ENCODE measurements at regions not wholly inside any gene's neighbourhood (a gene's known extent, or its start where the extent isn't known, plus 50 kb on each side); places are given as distances from the start of the nearest gene placed in this dataset.

DNA sequence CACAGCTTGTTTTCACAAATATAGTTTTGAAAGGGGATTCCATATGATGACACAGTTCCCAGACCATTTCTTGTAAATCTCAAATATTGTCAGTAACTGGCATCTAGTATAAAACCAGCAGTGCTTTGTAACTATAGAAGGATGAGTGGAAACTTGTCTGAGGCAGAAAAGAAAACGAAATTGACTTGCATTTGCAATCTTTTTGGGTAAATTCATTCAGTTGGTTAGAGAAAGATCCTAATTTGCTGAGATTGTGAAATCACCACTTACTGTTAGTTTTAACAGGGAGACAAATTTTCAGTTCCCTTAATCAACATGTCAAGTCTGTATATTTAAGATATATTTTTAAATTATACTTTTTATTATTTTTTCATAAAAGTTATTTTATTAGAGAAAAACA is 71.5 kb upstream of the VEGFC start:
- no peaks in the 10 kb centered on the region for H3K4me1 ChIP-seq (ENCODE audit: control insufficient read depth in 1 of 2, extremely low read depth in 1 of 2, insufficient read depth in 2 of 2, low read length in 2 of 2)
- ChIA-PET POLR2A (no interaction called here), CTCF (no interaction called here)

DNA sequence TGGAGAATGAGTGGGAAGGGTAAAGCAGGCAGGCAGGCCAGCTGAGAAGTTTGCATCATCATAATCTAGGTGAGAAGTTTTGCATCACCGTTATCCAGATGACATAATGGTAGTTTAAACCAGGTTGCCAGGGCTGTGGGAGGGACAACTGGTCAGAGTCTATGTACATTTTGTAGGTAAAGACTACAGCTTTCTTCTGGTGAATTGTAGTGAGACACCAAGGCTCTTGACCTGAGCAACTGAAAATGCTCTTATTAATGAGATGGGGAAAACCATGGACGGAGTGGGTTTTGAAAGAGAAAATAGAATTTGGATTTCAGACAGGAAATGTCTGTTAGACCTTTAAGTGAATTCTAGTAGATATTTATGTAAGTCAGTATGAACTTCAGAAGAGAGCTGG is 76.0 kb upstream of the VEGFC start:
- Histone ChIP-seq H3K4me1 (ENCODE audit: control insufficient read depth in 1 of 2, extremely low read depth in 1 of 2, insufficient read depth in 2 of 2, low read length in 2 of 2) (no peaks in the 10 kb centered on the region), H3K36me3 (ENCODE audit: control insufficient read depth in 2 of 2, extremely low read depth in 1 of 2, insufficient read depth in 1 of 2, low read length in 1 of 2) (no peaks in the 10 kb centered on the region), H3K27ac (ENCODE audit: low read length) (no peak overlapping the region), H3K4me3 (ENCODE audit: control insufficient read depth in 1 of 2, extremely low read depth in 1 of 2, low read length in 1 of 2) (no peak overlapping the region), H3K9me3 (no peaks in the 10 kb centered on the region), H3K27me3 (replicated peaks in 1 of 2; ENCODE audit: control insufficient read depth in 2 of 2, extremely low read depth in 1 of 2, insufficient read depth in 2 of 2, low read length in 1 of 2) (no peaks in the 10 kb centered on the region)
- Mint-ChIP-seq H3K4me3 (no peak overlapping the region), H3K27ac (no peak overlapping the region), H3K4me1 (no peaks in the 10 kb centered on the region), H3K36me3 (no peaks in the 10 kb centered on the region), H3K27me3 (no peaks in the 10 kb centered on the region), H3K9me3 (peaks cover 0 to 14% (median 7%) of the 10 kb centered on the region in 3 donors)
- ChIA-PET CTCF (no interaction called here), POLR2A (interaction anchor here in 1 of 2 donors (0.5 kb wide), 1 partner anchor 231 kb away, joined by 3 read pairs; no protein-coding TSS in a partner anchor)
- WGBS (ENCODE audit: insufficient coverage): 53% methylated on average over 2 of the region's 2 CpGs
- DNase-seq: no peak
- ATAC-seq (replicated peaks in 1 of 4): no peak

More for the DNA sequence above, 71.5 kb upstream of the VEGFC start:
- Histone ChIP-seq H3K27me3 (replicated peaks in 1 of 2; ENCODE audit: control insufficient read depth in 2 of 2, extremely low read depth in 1 of 2, insufficient read depth in 2 of 2, low read length in 1 of 2) (no peaks in the 10 kb centered on the region), H3K36me3 (ENCODE audit: control insufficient read depth in 2 of 2, extremely low read depth in 1 of 2, insufficient read depth in 1 of 2, low read length in 1 of 2) (no peaks in the 10 kb centered on the region), H3K4me3 (ENCODE audit: control insufficient read depth in 1 of 2, extremely low read depth in 1 of 2, low read length in 1 of 2) (no peak overlapping the region), H3K9me3 (no peaks in the 10 kb centered on the region), H3K27ac (ENCODE audit: low read length) (no peak overlapping the region)
- no peak for ATAC-seq (replicated peaks in 1 of 4)
- Mint-ChIP-seq H3K9me3 (peaks cover 6 to 10% (median 7%) of the 10 kb centered on the region in 3 donors), H3K27ac (no peak overlapping the region), H3K36me3 (no peaks in the 10 kb centered on the region), H3K27me3 (no peaks in the 10 kb centered on the region), H3K4me3 (no peak overlapping the region), H3K4me1 (no peaks in the 10 kb centered on the region)
- 0% methylated on average over 1 of the region's 1 CpG for WGBS (ENCODE audit: insufficient coverage)
- DNase-seq: no peak

DNA sequence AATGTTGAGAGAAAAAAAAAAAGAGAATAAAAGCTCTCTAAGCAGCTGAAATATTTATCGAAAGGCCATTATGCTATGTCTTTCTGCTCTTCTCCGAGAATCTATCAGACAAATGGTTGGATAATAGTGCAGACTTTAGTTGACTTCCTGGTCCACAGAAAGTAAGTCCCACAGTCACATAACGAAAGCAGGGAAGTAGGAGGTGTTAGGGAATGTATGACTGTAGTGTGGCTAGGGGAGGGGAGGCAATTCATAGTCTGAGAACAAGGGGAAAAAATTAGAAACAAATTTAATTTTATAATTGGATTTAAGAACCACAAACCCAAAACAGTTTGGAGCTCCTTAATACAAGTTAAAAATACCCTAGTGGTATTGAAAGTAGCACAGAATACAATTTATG is 79.7 kb upstream of the VEGFC start:
- Mint-ChIP-seq H3K4me1 (no peaks in the 10 kb centered on the region), H3K4me3 (no peak overlapping the region), H3K27me3 (no peaks in the 10 kb centered on the region), H3K27ac (no peak overlapping the region), H3K9me3 (peaks cover 6 to 16% (median 10%) of the 10 kb centered on the region in 3 donors), H3K36me3 (no peaks in the 10 kb centered on the region)
- Histone ChIP-seq H3K27me3 (replicated peaks in 1 of 2; ENCODE audit: control insufficient read depth in 2 of 2, extremely low read depth in 1 of 2, insufficient read depth in 2 of 2, low read length in 1 of 2) (no peaks in the 10 kb centered on the region), H3K36me3 (ENCODE audit: control insufficient read depth in 2 of 2, extremely low read depth in 1 of 2, insufficient read depth in 1 of 2, low read length in 1 of 2) (no peaks in the 10 kb centered on the region), H3K4me1 (ENCODE audit: control insufficient read depth in 1 of 2, extremely low read depth in 1 of 2, insufficient read depth in 2 of 2, low read length in 2 of 2) (no peaks in the 10 kb centered on the region), H3K4me3 (ENCODE audit: control insufficient read depth in 1 of 2, extremely low read depth in 1 of 2, low read length in 1 of 2) (no peak overlapping the region), H3K9me3 (no peaks in the 10 kb centered on the region), H3K27ac (ENCODE audit: low read length) (no peak overlapping the region)
- DNase-seq (no peak), ATAC-seq (replicated peaks in 1 of 4) (no peak)
- POLR2A ChIA-PET: interaction anchor here in 1 of 2 donors (0.6 kb wide), 1 partner anchor 1028 kb away, joined by 3 read pairs; no protein-coding TSS in a partner anchor
- 88% methylated on average over 2 of the region's 3 CpGs for WGBS (ENCODE audit: insufficient coverage)
- CTCF ChIA-PET: no interaction called here

DNA sequence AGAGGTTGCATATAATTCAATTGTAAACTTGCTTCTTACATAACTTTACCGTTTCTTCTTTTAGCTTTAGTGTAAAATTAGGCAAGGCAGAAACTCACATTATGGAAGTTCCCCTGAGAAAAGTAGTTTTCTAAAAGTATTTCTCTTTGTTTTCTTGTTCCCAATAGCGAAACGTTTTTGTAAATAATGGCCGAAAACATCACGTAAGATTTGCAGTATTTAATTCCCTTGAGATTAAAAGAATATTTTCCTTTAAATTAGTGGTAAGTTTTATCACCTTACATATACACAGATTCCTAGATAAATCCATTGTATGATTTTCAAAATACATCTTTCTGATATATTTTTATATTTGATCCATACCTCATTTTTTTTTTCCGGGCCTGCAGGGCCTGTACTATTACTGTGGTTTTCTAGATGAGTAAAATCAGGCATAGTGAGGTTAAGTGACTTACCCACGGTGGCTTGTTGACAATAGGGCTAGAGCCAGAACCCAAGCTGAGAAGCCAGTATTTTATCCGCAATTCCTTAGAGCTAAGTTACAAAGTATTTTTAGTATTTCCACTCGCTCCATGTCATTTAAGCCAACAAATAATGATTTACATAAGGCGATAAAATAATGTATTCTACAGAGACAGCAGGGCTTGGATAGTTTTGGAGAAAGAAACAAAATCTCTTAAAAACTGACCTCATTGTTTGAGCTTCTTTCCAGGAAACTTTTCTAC is 82.2 kb upstream of the VEGFC start:
- no peak overlapping the region for H3K4me3 ChIP-seq (ENCODE audit: control insufficient read depth in 1 of 2, extremely low read depth in 1 of 2, low read length in 1 of 2)
- H3K9me3 ChIP-seq: no peaks in the 10 kb centered on the region
- WGBS (ENCODE audit: insufficient coverage): 50% methylated on average over 1 of the region's 10 CpGs
- no peak overlapping the region for H3K27ac Mint-ChIP-seq
- H3K36me3 ChIP-seq (ENCODE audit: control insufficient read depth in 2 of 2, extremely low read depth in 1 of 2, insufficient read depth in 1 of 2, low read length in 1 of 2): no peaks in the 10 kb centered on the region
- no peaks in the 10 kb centered on the region for H3K4me1 ChIP-seq (ENCODE audit: control insufficient read depth in 1 of 2, extremely low read depth in 1 of 2, insufficient read depth in 2 of 2, low read length in 2 of 2)
- POLR2A ChIA-PET: no interaction called here
- H3K27me3 Mint-ChIP-seq: no peaks in the 10 kb centered on the region
- no peak for DNase-seq
- peaks cover 5 to 20% (median 6%) of the 10 kb centered on the region in 3 donors for H3K9me3 Mint-ChIP-seq
- no peak overlapping the region for H3K27ac ChIP-seq (ENCODE audit: low read length)
- H3K36me3 Mint-ChIP-seq: no peaks in the 10 kb centered on the region
- no peak overlapping the region for H3K4me3 Mint-ChIP-seq
- CTCF ChIA-PET: no interaction called here
- no peaks in the 10 kb centered on the region for H3K27me3 ChIP-seq (replicated peaks in 1 of 2; ENCODE audit: control insufficient read depth in 2 of 2, extremely low read depth in 1 of 2, insufficient read depth in 2 of 2, low read length in 1 of 2)
- H3K4me1 Mint-ChIP-seq: no peaks in the 10 kb centered on the region
- no peak for ATAC-seq (replicated peaks in 1 of 4)

DNA sequence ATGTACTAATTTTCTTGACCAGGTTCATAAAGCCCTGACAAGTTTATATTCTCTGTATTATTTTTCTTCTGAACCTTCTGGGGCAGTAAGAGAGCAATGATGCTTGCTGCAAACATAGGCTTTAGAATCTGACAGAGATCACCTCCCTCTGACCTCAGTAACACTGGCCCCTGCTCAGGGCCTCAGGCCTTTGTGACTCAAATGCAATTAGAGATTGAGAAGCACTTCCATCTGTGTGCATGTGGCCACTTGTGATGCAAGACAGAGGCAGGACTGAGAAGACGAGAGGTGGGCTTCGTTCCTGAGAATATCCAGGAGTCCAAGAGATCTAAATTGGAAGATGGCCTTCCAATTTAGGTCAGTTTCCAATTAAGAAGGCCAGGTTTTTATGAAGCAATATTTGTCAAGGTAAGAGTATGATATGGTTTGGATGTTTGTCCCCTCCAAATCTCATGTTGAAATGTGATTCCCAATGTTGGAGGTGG is 82.8 kb upstream of the VEGFC start:
- no peaks in the 10 kb centered on the region for H3K27me3 ChIP-seq (replicated peaks in 1 of 2; ENCODE audit: control insufficient read depth in 2 of 2, extremely low read depth in 1 of 2, insufficient read depth in 2 of 2, low read length in 1 of 2)
- H3K36me3 ChIP-seq (ENCODE audit: control insufficient read depth in 2 of 2, extremely low read depth in 1 of 2, insufficient read depth in 1 of 2, low read length in 1 of 2): no peaks in the 10 kb centered on the region
- 13% methylated on average over 2 of the region's 2 CpGs for WGBS (ENCODE audit: insufficient coverage)
- no peaks in the 10 kb centered on the region for H3K4me1 ChIP-seq (ENCODE audit: control insufficient read depth in 1 of 2, extremely low read depth in 1 of 2, insufficient read depth in 2 of 2, low read length in 2 of 2)
- H3K36me3 Mint-ChIP-seq: no peaks in the 10 kb centered on the region
- H3K27ac Mint-ChIP-seq: no peak overlapping the region
- H3K9me3 Mint-ChIP-seq: peaks cover 5 to 16% (median 11%) of the 10 kb centered on the region in 3 donors
- no peaks in the 10 kb centered on the region for H3K9me3 ChIP-seq
- H3K27me3 Mint-ChIP-seq: no peaks in the 10 kb centered on the region
- no peak overlapping the region for H3K4me3 ChIP-seq (ENCODE audit: control insufficient read depth in 1 of 2, extremely low read depth in 1 of 2, low read length in 1 of 2)
- no peak for ATAC-seq (replicated peaks in 1 of 4)
- H3K4me3 Mint-ChIP-seq: no peak overlapping the region
- no peaks in the 10 kb centered on the region for H3K4me1 Mint-ChIP-seq
- CTCF ChIA-PET: no interaction called here
- DNase-seq: no peak
- POLR2A ChIA-PET: no interaction called here
- no peak overlapping the region for H3K27ac ChIP-seq (ENCODE audit: low read length)

DNA sequence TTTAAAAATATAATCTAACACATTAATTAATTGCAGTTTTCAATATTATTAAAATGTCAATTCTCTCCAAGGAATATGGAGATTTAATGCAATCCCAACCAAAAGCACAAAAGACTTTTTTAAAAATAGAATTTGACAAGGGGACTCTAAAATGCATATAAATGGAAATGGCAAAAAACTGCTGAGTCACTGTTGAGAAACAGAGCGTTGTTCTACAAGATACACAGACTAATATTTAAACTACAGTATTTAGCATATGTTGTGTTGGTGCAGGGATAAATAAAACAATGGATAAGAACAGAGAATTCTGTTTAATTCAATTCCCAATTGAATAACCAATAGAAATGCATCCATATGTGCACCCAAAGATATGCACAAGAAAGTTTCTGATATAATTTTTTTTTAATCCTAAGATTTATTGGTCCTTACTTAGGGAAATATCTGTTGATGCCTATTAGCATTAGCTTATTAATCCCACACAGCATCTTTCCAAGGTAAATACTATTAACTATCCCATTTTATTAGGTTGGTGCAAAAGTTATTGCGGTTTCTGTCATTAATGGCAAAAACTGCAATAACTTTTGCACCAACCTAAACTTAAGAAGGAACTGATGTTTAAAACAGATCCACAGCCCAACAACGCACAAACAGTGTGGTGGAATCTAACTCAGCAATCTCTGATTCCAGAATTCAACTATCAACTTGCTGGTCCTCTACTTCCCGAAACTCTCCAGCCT is 86.8 kb upstream of the VEGFC start:
- ATAC-seq (replicated peaks in 1 of 4) (no peak), DNase-seq (no peak)
- Mint-ChIP-seq H3K4me3 (no peak overlapping the region), H3K27ac (no peak overlapping the region), H3K9me3 (peaks cover 5 to 16% (median 6%) of the 10 kb centered on the region in 3 donors), H3K4me1 (no peaks in the 10 kb centered on the region), H3K36me3 (no peaks in the 10 kb centered on the region), H3K27me3 (no peaks in the 10 kb centered on the region)
- Histone ChIP-seq H3K9me3 (no peaks in the 10 kb centered on the region), H3K27ac (ENCODE audit: low read length) (no peak overlapping the region), H3K36me3 (ENCODE audit: control insufficient read depth in 2 of 2, extremely low read depth in 1 of 2, insufficient read depth in 1 of 2, low read length in 1 of 2) (no peaks in the 10 kb centered on the region), H3K4me3 (ENCODE audit: control insufficient read depth in 1 of 2, extremely low read depth in 1 of 2, low read length in 1 of 2) (no peak overlapping the region), H3K4me1 (ENCODE audit: control insufficient read depth in 1 of 2, extremely low read depth in 1 of 2, insufficient read depth in 2 of 2, low read length in 2 of 2) (no peaks in the 10 kb centered on the region), H3K27me3 (replicated peaks in 1 of 2; ENCODE audit: control insufficient read depth in 2 of 2, extremely low read depth in 1 of 2, insufficient read depth in 2 of 2, low read length in 1 of 2) (no peaks in the 10 kb centered on the region)
- 60% methylated on average over 1 of the region's 4 CpGs for WGBS (ENCODE audit: insufficient coverage)
- ChIA-PET POLR2A (no interaction called here), CTCF (no interaction called here)
